HepG2 (cell line): ENCODE measurements at regions not wholly inside any gene's neighbourhood (a gene's known extent, or its start where the extent isn't known, plus 50 kb on each side); places are given as distances from the start of the nearest gene placed in this dataset.
A peak's percentile ranks its signal among the peaks of the same experiment; 100 is the strongest.

ENCODE experiments used
- ATAC-seq: fragments of 200-7000 bp; cut with Tn5 transposase; 3 replicates; pipeline ENCODE4 v1.9.1; 2020; ENCODE audit warnings: mild to moderate bottlenecking, moderate library complexity
- BruUV-seq: library from RNA; stranded (reverse); fragments of 400-500 nt; replicated peaks from 2 replicates; lab custom pipeline; 2021; lab: Mats Ljungman, UMichigan
- CTCF ChIA-PET: fragments of 300-600 bp; formaldehyde crosslinking; extraction: SDS; loops from one replicate; lab custom pipeline; 2021; ENCODE audit warnings: low total read pairs, inconsistent platforms, low intra/inter-chr PET ratio; lab: Yijun Ruan, JAX
- POLR2A ChIA-PET: fragments of 350-600 bp; sonication (Branson Sonifier 250); formaldehyde crosslinking; loops from one replicate; lab custom pipeline; 2020; ENCODE audit warnings: antibody characterized with exemption, inconsistent platforms; lab: Yijun Ruan, JAX
- DNase-seq: peaks from one replicate; pipeline ENCODE4 v3.0.0-alpha.2; 2015; ENCODE audit warnings: low spot score
- FAIRE-seq: peaks from 3 replicates; lab custom pipeline; 2011; peaks lifted over from hg19 to GRCh38; lab: Jason Lieb, UNC
- H2AFZ ChIP-seq: one replicate; pipeline ENCODE4 v1.6.1; 2011; ENCODE audit warnings: low read length, inconsistent platforms
- H3K27ac ChIP-seq: fragments of 300-600 bp; 3 replicates; pipeline ENCODE4 v1.8.0; 2011; ENCODE audit warnings: mixed run types, mild to moderate bottlenecking, mixed read lengths, low read length, inconsistent platforms; ENCODE audit not compliant: insufficient read depth; ENCODE audit errors: extremely low read length
- H3K27me3 ChIP-seq, 2 experiments: fragments of 200-600 bp in 1 of 2; 2 replicates in 1 of 2; 3 replicates in 1 of 2; pipeline versions ENCODE4 v1.6.0 to v1.8.0; 2011; ENCODE audit warnings: low read length in 2 of 2, mild to moderate bottlenecking in 2 of 2, moderate library complexity in 2 of 2, inconsistent platforms in 1 of 2; ENCODE audit not compliant: insufficient read depth in 2 of 2, control insufficient read depth in 1 of 2
- H3K36me3 ChIP-seq, 2 experiments: fragments of 200-600 bp in 1 of 2; replicated peaks in 1 of 2; 2 replicates in 1 of 2; 3 replicates in 1 of 2; pipeline versions ENCODE4 v1.5.1 to v1.8.0; 2011; ENCODE audit warnings: low read length in 2 of 2, inconsistent platforms in 1 of 2; ENCODE audit not compliant: insufficient read depth in 2 of 2, control insufficient read depth in 1 of 2
- H3K4me1 ChIP-seq: 2 replicates; pipeline ENCODE4 v1.5.1; 2012; ENCODE audit warnings: low read length, inconsistent platforms; ENCODE audit not compliant: insufficient read depth
- H3K4me2 ChIP-seq: 2 replicates; pipeline ENCODE4 v1.6.0; 2011; ENCODE audit warnings: low read depth, low read length, inconsistent platforms
- H3K4me3 ChIP-seq, 3 experiments: fragments of 200-600 bp in 1 of 3; sonication (generic), shearing (Covaris generic) in 1 of 3; replicated peaks in 1 of 3; 2 replicates each; pipeline ENCODE4 v1.5.1; 2011 to 2016; ENCODE audit warnings: low read length in 3 of 3, inconsistent platforms in 2 of 3, low read depth in 2 of 3, mild to moderate bottlenecking in 2 of 3, control low read depth in 1 of 3, mixed read lengths in 1 of 3; ENCODE audit not compliant: insufficient read depth in 1 of 3
- H3K79me2 ChIP-seq: one replicate; pipeline ENCODE4 v1.6.1; 2011; ENCODE audit warnings: low read length, inconsistent platforms; ENCODE audit not compliant: insufficient read depth
- H3K9ac ChIP-seq: 2 replicates; pipeline ENCODE4 v1.6.0; 2011; ENCODE audit warnings: mild to moderate bottlenecking, low read depth, low read length, inconsistent platforms; ENCODE audit not compliant: insufficient read depth
- H3K9me3 ChIP-seq: 2 replicates; pipeline ENCODE4 v1.5.1; 2012; ENCODE audit warnings: mild to moderate bottlenecking, low read length
- H4K20me1 ChIP-seq: 2 replicates; pipeline ENCODE4 v1.6.0; 2011; ENCODE audit warnings: inconsistent platforms, mild to moderate bottlenecking, low read length, moderate library complexity; ENCODE audit not compliant: insufficient read depth
- ARHGAP35 ChIP-seq: sonication (generic); formaldehyde crosslinking; IDR thresholded peaks from 2 replicates; pipeline ENCODE4 v1.9.0; 2022; ENCODE audit warnings: mild to moderate bottlenecking, inconsistent platforms, moderate library complexity, missing genetic modification reagents, borderline replicate concordance
- ATRX ChIP-seq: sonication (generic); formaldehyde crosslinking; IDR thresholded peaks from 2 replicates; pipeline ENCODE4 v1.4.0; 2020; ENCODE audit warnings: missing genetic modification reagents, borderline replicate concordance
- GPBP1L1 ChIP-seq: sonication (generic); formaldehyde crosslinking; IDR thresholded peaks from 2 replicates; pipeline ENCODE4 v1.5.0; 2020; ENCODE audit warnings: mild to moderate bottlenecking, missing genetic modification reagents
- MAFF ChIP-seq: IDR thresholded peaks from 2 replicates; pipeline ENCODE4 v1.6.1; 2011; ENCODE audit warnings: low read depth, low read length, improper control_type of control experiment
- MAFK ChIP-seq, 2 experiments: IDR thresholded peaks in 1 of 2; conservative IDR thresholded peaks in 1 of 2; 2 replicates each; pipeline ENCODE4 v1.6.1; 2011; ENCODE audit warnings: improper control_type of control experiment in 2 of 2, low read length in 2 of 2
- RAD21 ChIP-seq: fragments of 450-650 bp; formaldehyde crosslinking; IDR thresholded peaks from 2 replicates; pipeline ENCODE4 v1.5.0; 2020; ENCODE audit warnings: mild to moderate bottlenecking
- RORA ChIP-seq: sonication (generic); formaldehyde crosslinking; IDR thresholded peaks from 2 replicates; pipeline ENCODE4 v1.5.0; 2020; ENCODE audit warnings: mild to moderate bottlenecking, missing genetic modification reagents, moderate library complexity
- ZNF235 ChIP-seq: sonication (generic); formaldehyde crosslinking; IDR thresholded peaks from 2 replicates; pipeline ENCODE4 v1.8.1; 2023; ENCODE audit warnings: mild to moderate bottlenecking, missing genetic modification reagents, borderline replicate concordance
- ZNF30 ChIP-seq: sonication (generic); formaldehyde crosslinking; IDR thresholded peaks from 2 replicates; pipeline ENCODE4 v1.5.0; 2020; ENCODE audit warnings: mild to moderate bottlenecking, missing genetic modification reagents
- ZNF432 ChIP-seq: sonication (generic); formaldehyde crosslinking; IDR thresholded peaks from 2 replicates; pipeline ENCODE4 v1.5.0; 2020; ENCODE audit warnings: missing genetic modification reagents, mild to moderate bottlenecking, borderline replicate concordance
- ZNF441 ChIP-seq: sonication (generic); formaldehyde crosslinking; IDR thresholded peaks from 2 replicates; pipeline ENCODE4 v1.7.0; 2021; ENCODE audit warnings: missing genetic modification reagents, borderline replicate concordance
- ZNF770 ChIP-seq: sonication (generic); formaldehyde crosslinking; IDR thresholded peaks from 2 replicates; pipeline ENCODE4 v1.5.0; 2020; ENCODE audit warnings: mild to moderate bottlenecking, missing genetic modification reagents
- ZNF781 ChIP-seq: sonication (generic); formaldehyde crosslinking; IDR thresholded peaks from 2 replicates; pipeline ENCODE4 v1.5.1; 2020; ENCODE audit warnings: borderline replicate concordance, mild to moderate bottlenecking, missing genetic modification reagents; ENCODE audit errors: not compliant biosample characterization
- ZNF790 ChIP-seq: sonication (generic); formaldehyde crosslinking; IDR thresholded peaks from 2 replicates; pipeline ENCODE4 v1.8.0; 2022; ENCODE audit warnings: missing genetic modification reagents, mild to moderate bottlenecking, borderline replicate concordance
- WGBS: methylation state at CpG from one replicate; pipeline ENCODE4 v1.1.6; 2017; ENCODE audit warnings: low lambda C conversion rate; 5-methylcytosine and 5-hydroxymethylcytosine counted together
- in situ Hi-C: cut with HindIII; loops from 2 replicates; pipeline ENCODE4 v1.10.0; 2017; ENCODE audit warnings: low pct_unique_long_range_greater_than_20kb; ENCODE audit not compliant: extremely low pct_ligation_motif_present
- intact Hi-C: fragments of 100-400 bp; cut with micrococcal nuclease; formaldehyde crosslinking; loops from one replicate; pipeline ENCODE4 v1.10.0; 2022; ENCODE audit not compliant: unreplicated experiment

DNA sequence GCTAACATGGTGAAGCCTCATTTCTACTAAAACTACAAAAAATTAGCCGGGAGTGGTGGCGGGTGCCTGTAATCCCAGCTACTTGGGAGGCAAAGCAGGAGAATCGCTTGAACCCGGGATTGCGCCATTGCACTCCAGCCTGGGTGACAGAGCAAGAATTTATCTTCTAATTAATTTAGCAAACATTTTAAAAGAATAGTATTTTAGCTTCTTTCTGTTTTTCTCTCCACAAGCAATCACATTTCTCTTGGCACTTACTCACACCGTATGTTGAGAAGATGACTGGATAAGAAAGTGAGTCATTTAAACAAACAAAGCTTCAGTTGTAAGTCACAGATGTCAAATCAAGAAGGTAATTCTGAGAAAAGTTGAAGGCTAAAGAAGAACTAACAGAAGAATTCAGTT is 264.0 kb downstream of the ARL4A start (continued):
- TF ChIP-seq ZNF235 (no peak), ZNF781 (CRISPR knock-in tag) (no peak)

DNA sequence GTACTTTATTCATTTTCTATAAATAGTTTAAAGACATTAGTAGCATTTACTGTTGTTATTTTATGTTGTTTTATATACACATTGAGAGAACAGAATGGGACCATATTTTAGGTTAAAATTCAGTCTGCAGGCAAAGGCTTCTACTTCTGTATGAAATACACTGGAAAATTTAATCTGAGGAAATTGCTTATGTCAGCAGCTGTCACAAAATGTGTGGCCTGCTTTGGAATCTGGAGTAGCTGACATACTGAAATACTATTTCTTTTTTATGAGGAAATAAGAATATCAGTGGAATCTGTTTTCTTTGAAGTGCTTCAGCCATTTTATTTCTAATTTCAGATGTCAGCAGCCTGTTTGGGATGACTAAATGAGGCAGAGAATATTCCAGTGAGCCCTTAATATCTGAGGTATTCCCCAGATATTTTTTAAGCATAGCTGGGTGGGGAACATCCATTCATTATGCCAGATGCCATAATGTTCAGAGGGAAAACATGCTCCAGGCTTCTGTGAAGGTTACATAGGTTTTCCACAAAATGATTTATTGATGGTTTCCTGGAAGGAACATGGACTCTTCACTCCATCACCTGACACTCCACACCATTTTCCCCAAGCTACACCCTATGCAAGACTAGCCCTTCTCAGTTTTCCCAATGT is 267.1 kb downstream of the ARL4A start:
- Histone ChIP-seq H4K20me1 (no peaks in the 10 kb centered on the region), H3K4me1 (peaks cover 4% of the 10 kb centered on the region), H3K27me3 (no peaks in the 10 kb centered on the region), H3K79me2 (no peaks in the 10 kb centered on the region), H3K9ac (no peak overlapping the region), H3K27ac (no peak overlapping the region), H2AFZ (no peak overlapping the region), H3K36me3 (no peaks in the 10 kb centered on the region), H3K4me3 (no peak overlapping the region), H3K4me2 (no peak overlapping the region), H3K9me3 (no peaks in the 10 kb centered on the region)
- FAIRE-seq (no peak), DNase-seq (no peak), ATAC-seq (no peak)
- intact Hi-C loops (no loop called here), in situ Hi-C loops (no loop called here)
- BruUV-seq: no TSS peak
- ChIA-PET CTCF (no interaction called here), POLR2A (no interaction called here)
- no peak for TF ChIP-seq ZNF30 (CRISPR knock-in tag)
- no peak for TF ChIP-seq RAD21 (CRISPR knock-in tag)
- no peak for TF ChIP-seq RORA
- TF ChIP-seq MAFK (conservative IDR thresholded peaks at IDR 0.05 in 1 of 2, IDR thresholded peaks at IDR 0.05 in 1 of 2; ENCODE audit: low read length in 2 of 2): peak; percentile 71 to 89
- peak; percentile 82 for TF ChIP-seq MAFF
- TF ChIP-seq ATRX (CRISPR knock-in tag): no peak

DNA sequence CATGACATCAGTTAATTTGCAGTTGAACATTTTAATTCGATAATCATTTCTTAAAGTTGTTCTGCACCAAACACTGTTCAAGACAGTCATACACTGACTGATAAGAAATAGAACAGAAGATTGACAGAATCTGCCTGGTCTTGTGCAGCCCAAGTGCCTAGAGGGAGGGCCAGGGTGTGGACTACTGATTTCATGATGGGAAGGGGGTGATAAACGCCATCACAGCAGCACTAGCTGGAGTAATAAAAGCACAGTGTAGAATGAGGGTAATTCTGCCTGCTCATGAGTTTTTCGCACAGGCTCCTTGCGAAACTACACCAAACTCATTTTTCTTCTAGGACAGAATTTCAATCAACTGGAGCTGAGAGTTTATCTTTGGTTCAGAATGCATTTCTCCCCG is 270.1 kb downstream of the ARL4A start:
- no peaks in the 10 kb centered on the region for H3K79me2 ChIP-seq
- no peaks in the 10 kb centered on the region for H4K20me1 ChIP-seq
- H3K4me3 ChIP-seq: no peak overlapping the region
- no peak overlapping the region for H3K27ac ChIP-seq
- WGBS: 61% methylated on average over 5 of the region's 5 CpGs
- no peak for FAIRE-seq
- no peak overlapping the region for H2AFZ ChIP-seq
- ATAC-seq: no peak
- BruUV-seq: no TSS peak
- H3K4me2 ChIP-seq: no peak overlapping the region
- TF ChIP-seq ZNF790 (CRISPR knock-in tag) (no peak), GPBP1L1 (CRISPR knock-in tag) (no peak), ZNF432 (no peak), ZNF770 (no peak), MAFK (conservative IDR thresholded peaks at IDR 0.05 in 1 of 2, IDR thresholded peaks at IDR 0.05 in 1 of 2; ENCODE audit: low read length in 2 of 2) (peak in 1 of 2 experiments; percentile 20; a peak in 1 of 4 replicates), ARHGAP35 (CRISPR knock-in tag) (no peak), ZNF441 (no peak)
- in situ Hi-C loops (no loop called here), intact Hi-C loops (no loop called here)
- DNase-seq: no peak
- H3K36me3 ChIP-seq: no peaks in the 10 kb centered on the region
- H3K4me1 ChIP-seq: no peaks in the 10 kb centered on the region
- H3K9ac ChIP-seq: no peak overlapping the region
- H3K27me3 ChIP-seq: no peaks in the 10 kb centered on the region
- ChIA-PET POLR2A (no interaction called here), CTCF (no interaction called here)
- no peaks in the 10 kb centered on the region for H3K9me3 ChIP-seq
